NT2/D1 (cell line): ENCODE measurements at regions not wholly inside any gene's neighbourhood (a gene's known extent, or its start where the extent isn't known, plus 50 kb on each side); places are given as distances from the start of the nearest gene placed in this dataset.

Source experiments
- DNase-seq: peaks from one replicate; pipeline ENCODE4 v3.0.0-alpha.2; 2011; ENCODE audit warnings: low read depth, low spot score
- H3K27me3 ChIP-seq: 2 replicates; pipeline ENCODE4 v1.6.0; 2011; ENCODE audit warnings: mild to moderate bottlenecking; ENCODE audit not compliant: insufficient read length, insufficient read depth
- H3K36me3 ChIP-seq: 2 replicates; pipeline ENCODE4 v1.6.1; 2011; ENCODE audit warnings: mild to moderate bottlenecking, low read length, mixed read lengths; ENCODE audit not compliant: insufficient read depth, insufficient read length
- H3K4me1 ChIP-seq: 2 replicates; pipeline ENCODE4 v1.5.1; 2011; ENCODE audit not compliant: insufficient read depth, insufficient read length
- H3K4me3 ChIP-seq: 2 replicates; pipeline ENCODE4 v1.5.1; 2011; ENCODE audit warnings: low read depth; ENCODE audit not compliant: insufficient read length
- H3K9ac ChIP-seq: 2 replicates; pipeline ENCODE4 v1.6.0; 2011; ENCODE audit warnings: low read depth; ENCODE audit not compliant: insufficient read length
- H3K9me3 ChIP-seq: 2 replicates; pipeline ENCODE4 v1.5.1; 2011; ENCODE audit warnings: mild to moderate bottlenecking, low read length; ENCODE audit not compliant: insufficient read depth
- SUZ12 ChIP-seq: IDR thresholded peaks from 2 replicates; pipeline ENCODE4 v1.6.1; 2011; ENCODE audit not compliant: insufficient read length, insufficient read depth; ENCODE audit errors: extremely low read depth
- YY1 ChIP-seq: IDR thresholded peaks from 2 replicates; pipeline ENCODE4 v1.6.1; 2011; ENCODE audit not compliant: insufficient read length, insufficient read depth
- ZNF274 ChIP-seq: IDR thresholded peaks from 2 replicates; pipeline ENCODE4 v1.6.1; 2011; ENCODE audit warnings: mild to moderate bottlenecking, low read depth, low read length

DNA sequence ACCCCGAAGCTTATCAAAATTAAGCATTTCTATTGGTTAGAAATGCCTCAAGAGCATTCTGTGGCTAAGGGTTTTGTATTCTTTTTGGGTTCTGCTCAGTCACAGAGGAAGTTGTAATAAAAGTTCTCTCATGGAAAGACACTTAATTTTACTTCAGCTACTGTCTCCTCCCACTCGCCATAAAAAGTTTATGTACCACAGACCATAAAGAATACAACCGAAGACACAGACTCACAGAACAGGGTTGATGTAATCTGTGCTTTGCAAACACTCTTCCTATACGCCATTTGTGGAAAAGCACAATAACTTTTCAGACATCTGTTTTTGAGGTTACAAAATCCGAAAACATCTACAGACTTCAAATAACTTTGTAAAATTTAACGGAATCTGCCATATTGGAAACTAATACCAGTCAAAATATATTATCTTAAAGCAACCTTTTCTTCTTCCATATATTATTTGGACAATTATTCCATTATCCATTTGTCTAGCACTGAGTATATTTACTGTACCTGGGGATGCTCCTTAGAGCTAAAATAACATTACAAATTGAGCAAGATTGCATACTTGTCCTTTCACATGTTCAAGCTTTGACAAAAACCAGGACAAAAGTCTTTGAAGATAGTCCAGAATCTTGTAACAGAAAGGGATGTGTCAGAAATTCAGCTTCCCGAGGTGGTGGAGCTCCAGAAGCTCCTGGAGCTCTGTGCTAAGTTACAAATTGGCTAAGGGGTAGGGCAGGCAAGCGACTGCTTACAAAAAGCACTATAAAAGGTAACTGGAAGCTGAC lies 219.0 kb upstream of the MEOX2 start:
- no peak overlapping the region for H3K9ac ChIP-seq
- no peaks in the 10 kb centered on the region for H3K9me3 ChIP-seq
- no peaks in the 10 kb centered on the region for H3K4me1 ChIP-seq
- no peaks in the 10 kb centered on the region for H3K36me3 ChIP-seq
- no peak for TF ChIP-seq YY1
- TF ChIP-seq SUZ12: no peak
- TF ChIP-seq ZNF274: no peak
- H3K4me3 ChIP-seq: no peak overlapping the region
- DNase-seq: no peak
- H3K27me3 ChIP-seq: no peaks in the 10 kb centered on the region

DNA sequence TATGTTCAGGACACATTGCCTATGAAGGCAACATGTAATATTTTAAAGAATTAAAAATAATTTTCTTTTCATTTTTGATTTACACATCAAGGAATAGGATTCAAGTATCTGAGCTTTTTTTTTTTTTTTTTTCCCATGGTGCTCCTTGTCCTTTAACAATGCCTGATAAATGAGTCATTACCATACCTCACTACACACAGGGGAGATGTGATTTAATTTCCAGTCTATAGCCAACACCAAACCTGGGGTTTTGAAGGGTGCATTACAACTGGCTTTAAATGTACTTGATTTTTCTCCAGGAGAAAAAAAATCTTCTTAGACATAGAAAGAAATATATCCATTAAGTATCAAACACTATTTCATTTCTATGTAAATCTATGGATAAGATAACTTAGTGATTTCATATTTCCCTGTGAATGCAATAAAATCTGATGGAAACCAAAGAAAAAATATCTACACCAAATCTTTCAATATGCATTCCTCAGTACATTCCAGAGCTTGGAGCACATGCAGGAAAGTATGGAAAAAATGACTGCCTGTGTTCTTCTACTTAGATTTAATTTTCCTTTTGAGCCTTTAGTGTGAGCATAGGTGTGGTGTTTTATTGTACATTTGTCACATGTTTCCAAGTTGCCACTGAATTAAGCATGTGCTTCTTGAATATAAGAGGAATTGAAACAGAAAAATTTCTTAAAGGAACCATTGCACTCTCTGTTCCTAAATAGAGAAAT lies 204.8 kb upstream of the MEOX2 start:
- H3K27me3 ChIP-seq: no peaks in the 10 kb centered on the region
- no peak overlapping the region for H3K4me3 ChIP-seq
- H3K36me3 ChIP-seq: no peaks in the 10 kb centered on the region
- no peak overlapping the region for H3K9ac ChIP-seq
- H3K4me1 ChIP-seq: no peaks in the 10 kb centered on the region
- no peak for DNase-seq
- no peaks in the 10 kb centered on the region for H3K9me3 ChIP-seq
- TF ChIP-seq SUZ12: no peak
- no peak for TF ChIP-seq ZNF274
- TF ChIP-seq YY1: no peak

- H3K4me3 ChIP-seq: no peak overlapping the region
- no peak for TF ChIP-seq ZNF274
- no peak for TF ChIP-seq YY1
- TF ChIP-seq SUZ12: no peak
- no peak overlapping the region for H3K9ac ChIP-seq
- no peaks in the 10 kb centered on the region for H3K9me3 ChIP-seq
- DNase-seq: peak; percentile 11
- no peaks in the 10 kb centered on the region for H3K4me1 ChIP-seq
- H3K27me3 ChIP-seq: no peaks in the 10 kb centered on the region
- no peaks in the 10 kb centered on the region for H3K36me3 ChIP-seq
Measured at GRCh38 chr7:15889507-15889906, 203.0 kb upstream of the MEOX2 start.

- Histone ChIP-seq H3K4me1 (no peaks in the 10 kb centered on the region), H3K4me3 (no peak overlapping the region), H3K36me3 (no peaks in the 10 kb centered on the region), H3K9ac (no peak overlapping the region), H3K9me3 (no peaks in the 10 kb centered on the region), H3K27me3 (no peaks in the 10 kb centered on the region)
- no peak for DNase-seq
- TF ChIP-seq SUZ12 (no peak), YY1 (no peak)
Measured at GRCh38 chr7:15888090-15888489, 201.6 kb upstream of the MEOX2 start.

DNA sequence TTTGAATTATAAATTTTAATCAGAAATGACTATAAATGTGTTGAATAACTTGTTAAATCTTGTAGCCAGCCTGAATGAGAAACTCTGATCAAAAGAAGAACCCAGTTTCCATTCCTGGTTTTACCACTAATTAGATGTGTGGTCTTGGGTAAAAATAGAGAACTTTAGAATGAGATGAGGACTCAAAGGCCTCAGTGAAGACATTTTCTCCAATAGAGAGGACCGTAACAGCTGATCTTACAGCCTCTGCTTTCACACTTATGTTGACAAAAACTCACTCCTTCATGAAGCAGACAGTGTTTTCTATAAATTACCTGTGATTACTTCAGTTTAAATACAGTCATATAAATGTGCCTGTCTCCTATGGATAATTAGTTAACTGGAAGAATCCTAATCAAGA lies 200.1 kb upstream of the MEOX2 start:
- Histone ChIP-seq H3K4me3 (no peak overlapping the region), H3K9me3 (peaks cover 3% of the 10 kb centered on the region; the same call in 1 of the 2 replicates), H3K27me3 (no peaks in the 10 kb centered on the region), H3K9ac (no peak overlapping the region), H3K4me1 (no peaks in the 10 kb centered on the region), H3K36me3 (no peaks in the 10 kb centered on the region)
- no peak for TF ChIP-seq SUZ12
- TF ChIP-seq ZNF274: no peak
- TF ChIP-seq YY1: no peak
- DNase-seq: no peak

DNA sequence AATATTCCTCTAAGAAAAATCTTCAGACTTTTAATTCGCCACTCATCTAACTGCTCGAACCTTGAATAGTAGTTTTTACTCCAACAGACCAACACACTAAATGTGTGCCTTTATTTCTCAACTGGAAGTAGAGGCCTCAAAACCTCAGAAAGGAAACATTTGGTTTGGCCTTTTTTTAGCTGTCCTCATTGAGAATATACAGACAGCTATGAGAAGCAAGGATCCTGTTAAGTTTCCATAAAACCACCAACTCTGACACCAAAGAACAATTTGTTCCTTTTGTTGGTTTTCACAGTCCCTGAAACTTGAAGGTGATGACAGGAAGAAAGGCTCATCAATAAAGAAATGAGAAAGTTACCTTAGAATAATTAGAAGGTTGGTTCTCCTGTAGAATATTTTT lies 199.2 kb upstream of the MEOX2 start:
- Histone ChIP-seq H3K9ac (no peak overlapping the region), H3K4me1 (no peaks in the 10 kb centered on the region), H3K36me3 (no peaks in the 10 kb centered on the region), H3K27me3 (no peaks in the 10 kb centered on the region), H3K9me3 (peaks cover 5% of the 10 kb centered on the region; the same call in 1 of the 2 replicates), H3K4me3 (no peak overlapping the region)
- DNase-seq: no peak
- TF ChIP-seq YY1 (no peak), SUZ12 (no peak), ZNF274 (no peak)

GRCh38 chr7:15874774-15875173 lies 188.3 kb upstream of the MEOX2 start:
- no peaks in the 10 kb centered on the region for H3K4me1 ChIP-seq
- DNase-seq: no peak
- H3K27me3 ChIP-seq: no peaks in the 10 kb centered on the region
- TF ChIP-seq SUZ12 (no peak), YY1 (no peak), ZNF274 (no peak)
- no peaks in the 10 kb centered on the region for H3K36me3 ChIP-seq
- no peaks in the 10 kb centered on the region for H3K9me3 ChIP-seq
- H3K9ac ChIP-seq: no peak overlapping the region
- H3K4me3 ChIP-seq: no peak overlapping the region
